Endothelial cell of umbilical vein (primary cell): ENCODE measurements at regions not wholly inside any gene's neighbourhood (a gene's known extent, or its start where the extent isn't known, plus 50 kb on each side); places are given as distances from the start of the nearest gene placed in this dataset.

Experiments used
- BruUV-seq: library from RNA; stranded (reverse); fragments of 400-500 nt; replicated peaks from 2 replicates; lab custom pipeline; 2021; lab: Mats Ljungman, UMichigan
- CTCF ChIA-PET: fragments of 300-600, 350-600 bp; sonication (Branson Sonifier 250); formaldehyde crosslinking; loops from one replicate; lab custom pipeline; 2021; ENCODE audit warnings: antibody characterized with exemption, inconsistent platforms; lab: Charles Lee
- POLR2A ChIA-PET: fragments of 300-600, 350-600 bp; sonication (Branson Sonifier 250); formaldehyde crosslinking; loops from one replicate; lab custom pipeline; 2021; ENCODE audit warnings: antibody characterized with exemption, inconsistent platforms; lab: Charles Lee
- DNase-seq: peaks from one replicate; pipeline ENCODE4 v3.0.0-alpha.2; 2011; ENCODE audit warnings: low read depth, low spot score
- FAIRE-seq: peaks from 2 replicates; lab custom pipeline; 2011; peaks lifted over from hg19 to GRCh38; lab: Jason Lieb, UNC
- H2AFZ ChIP-seq: 2 replicates; pipeline ENCODE4 v1.6.0; 2012; ENCODE audit warnings: low read depth, low read length, control low read depth, inconsistent platforms
- H3K27ac ChIP-seq: 2 replicates; pipeline ENCODE4 v1.5.1; 2011; ENCODE audit warnings: low read depth, mild to moderate bottlenecking, control low read depth, low read length, moderate library complexity; ENCODE audit not compliant: insufficient read depth
- H3K27me3 ChIP-seq, 2 experiments: 2 replicates each; pipeline versions ENCODE4 v1.6.0 to v1.6.1; 2011; ENCODE audit warnings: low read length in 2 of 2, mixed read lengths in 1 of 2; ENCODE audit not compliant: control insufficient read depth in 2 of 2, insufficient read depth in 2 of 2
- H3K36me3 ChIP-seq, 2 experiments: 2 replicates in 1 of 2; 3 replicates in 1 of 2; pipeline ENCODE4 v1.5.1; 2011; ENCODE audit warnings: low read length in 2 of 2, mild to moderate bottlenecking in 1 of 2, moderate library complexity in 1 of 2; ENCODE audit not compliant: control insufficient read depth in 2 of 2, insufficient read depth in 2 of 2; ENCODE audit errors: extremely low read depth in 1 of 2
- H3K4me1 ChIP-seq: 3 replicates; pipeline ENCODE4 v1.5.1; 2011; ENCODE audit warnings: mild to moderate bottlenecking, low read length; ENCODE audit not compliant: control insufficient read depth, insufficient read depth; ENCODE audit errors: extremely low read depth
- H3K4me2 ChIP-seq: 2 replicates; pipeline ENCODE4 v1.6.1; 2011; ENCODE audit warnings: low read length, control low read depth, mixed read lengths; ENCODE audit not compliant: insufficient read depth
- H3K4me3 ChIP-seq, 3 experiments: fragments of 200-600 bp in 1 of 3; sonication (generic), shearing (Covaris generic) in 1 of 3; replicated peaks in 1 of 3; 2 replicates each; pipeline ENCODE4 v1.5.1; 2011 to 2016; ENCODE audit warnings: control low read depth in 3 of 3, low read length in 3 of 3, mild to moderate bottlenecking in 2 of 3, inconsistent platforms in 1 of 3, low read depth in 1 of 3, moderate library complexity in 1 of 3; ENCODE audit not compliant: insufficient read depth in 1 of 3
- H3K79me2 ChIP-seq: 2 replicates; pipeline ENCODE4 v1.6.0; 2012; ENCODE audit warnings: low read length, inconsistent platforms; ENCODE audit not compliant: control insufficient read depth, insufficient read depth
- H3K9ac ChIP-seq: replicated peaks from 2 replicates; pipeline ENCODE3; 2011; ENCODE audit warnings: low read length, control low read depth; ENCODE audit not compliant: insufficient read depth; ENCODE audit errors: extremely low read depth
- H3K9me1 ChIP-seq: replicated peaks from 3 replicates; pipeline ENCODE4 v1.6.0; 2011; ENCODE audit warnings: mild to moderate bottlenecking, low read length; ENCODE audit not compliant: control insufficient read depth, insufficient read depth; ENCODE audit errors: extremely low read depth
- H3K9me3 ChIP-seq: replicated peaks from 2 replicates; pipeline ENCODE4 v1.5.1; 2012; ENCODE audit warnings: low read length, inconsistent platforms; ENCODE audit not compliant: control insufficient read depth, insufficient read depth
- H4K20me1 ChIP-seq: replicated peaks from 2 replicates; pipeline ENCODE3; 2011; ENCODE audit warnings: mild to moderate bottlenecking, low read length; ENCODE audit not compliant: control insufficient read depth, insufficient read depth; ENCODE audit errors: extremely low read depth
- CTCF ChIP-seq, 2 donors: IDR thresholded peaks; 1 replicate in 1 of 2; 2 replicates in 1 of 2; pipeline ENCODE4 v1.5.1; 2011; ENCODE audit warnings: low read length in 2 of 2, mild to moderate bottlenecking in 2 of 2, moderate library complexity in 2 of 2, control low read depth in 1 of 2, inconsistent platforms in 1 of 2, low read depth in 1 of 2; ENCODE audit not compliant: insufficient read depth in 1 of 2; ENCODE audit errors: extremely low read depth in 1 of 2
- EZH2 ChIP-seq: IDR thresholded peaks from 2 replicates; pipeline ENCODE4 v1.6.1; 2012; ENCODE audit warnings: borderline replicate concordance, low read depth, mild to moderate bottlenecking, moderate library complexity, low read length, inconsistent platforms; ENCODE audit not compliant: severe bottlenecking
- FOS ChIP-seq: IDR thresholded peaks from 2 replicates; pipeline ENCODE4 v1.6.1; 2011; ENCODE audit warnings: mild to moderate bottlenecking, low read length, moderate library complexity, borderline replicate concordance; ENCODE audit not compliant: insufficient read depth
- GATA2 ChIP-seq: IDR thresholded peaks from 2 replicates; pipeline ENCODE4 v1.7.0; 2011; ENCODE audit warnings: low read depth, mild to moderate bottlenecking, moderate library complexity, mixed read lengths, low read length; ENCODE audit not compliant: insufficient read length, insufficient read depth
- JUN ChIP-seq: IDR thresholded peaks from 2 replicates; pipeline ENCODE4 v1.6.1; 2011; ENCODE audit warnings: borderline replicate concordance, low read depth; ENCODE audit not compliant: insufficient read length, insufficient read depth
- MYC ChIP-seq: IDR thresholded peaks from one replicate; pipeline ENCODE4 v1.6.1; 2011; ENCODE audit warnings: mild to moderate bottlenecking, low read depth, low read length
- POLR2A ChIP-seq: IDR thresholded peaks from 2 replicates; pipeline ENCODE4 v1.6.1; 2012; ENCODE audit warnings: low read depth, mild to moderate bottlenecking, control low read depth, low read length
- POLR2AphosphoS5 ChIP-seq: IDR thresholded peaks from 2 replicates; pipeline ENCODE4 v1.6.1; 2012; ENCODE audit warnings: low read depth, mild to moderate bottlenecking, control low read depth, low read length, moderate library complexity; ENCODE audit not compliant: insufficient read depth
- dilution Hi-C: fragments of 300-500 bp; cut with MboI; formaldehyde crosslinking; loops from one replicate; pipeline ENCODE4 v1.15.0; 2019; ENCODE audit warnings: low sequenced_read_pairs; ENCODE audit not compliant: extremely low pct_ligation_motif_present
- intact Hi-C: fragments of 100-400 bp; cut with micrococcal nuclease; formaldehyde crosslinking; loops from one replicate; pipeline ENCODE4 v1.10.0; 2022
- TF ChIP-seq, protein P1 (sequence below): IDR thresholded peaks from 2 replicates; pipeline ENCODE4 v1.6.1; 2011; ENCODE audit not compliant: insufficient read depth, insufficient read length

DNA sequence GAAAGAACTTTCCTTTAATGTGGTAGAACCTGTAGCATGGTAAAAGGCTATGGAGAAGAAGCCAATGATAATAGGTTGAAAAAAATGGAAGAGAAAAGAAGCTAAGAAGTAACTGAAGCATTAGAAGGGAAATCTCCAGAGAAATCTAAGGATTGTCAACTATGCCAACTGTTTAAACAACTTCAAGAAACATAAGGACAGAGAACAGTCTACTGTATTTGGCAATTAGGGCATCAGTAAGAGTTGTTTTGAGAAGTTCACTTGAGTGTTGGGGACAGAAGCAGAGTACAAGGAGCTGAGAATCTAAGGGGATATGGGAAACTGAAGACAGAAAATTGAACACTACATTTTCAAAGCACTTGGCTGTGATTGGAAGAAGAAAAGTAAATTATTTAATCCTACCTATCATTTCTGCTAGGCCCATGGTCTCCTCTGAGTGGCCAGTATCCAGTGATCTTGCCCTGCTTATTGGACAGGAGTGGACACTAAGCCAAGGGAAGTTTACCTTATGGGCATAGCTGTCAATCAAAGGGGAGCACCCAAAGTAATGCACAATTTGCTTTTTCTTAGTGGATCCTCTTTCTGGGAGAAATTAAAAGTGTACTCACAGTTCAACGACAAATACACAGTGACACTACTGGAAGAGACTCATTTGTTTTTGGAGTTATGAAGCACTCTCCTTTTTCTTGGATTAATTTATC is 56.4 kb upstream of the CCDC71L start:
- CTCF ChIA-PET = interaction anchor here (1.3 to 3.2 kb wide), 10 partner anchors 13 to 541 kb away, joined by 3 to 37 read pairs (median 7); partner anchors contain the start of gene CCDC71L
- Histone ChIP-seq H3K27me3 (no peaks in the 10 kb centered on the region), H3K9me3 (no peaks in the 10 kb centered on the region), H3K4me1 (peaks cover 28% of the 10 kb centered on the region), H3K4me3 (no peak overlapping the region), H3K9ac (peak overlapping the region; percentile 79), H3K36me3 (no peaks in the 10 kb centered on the region), H4K20me1 (no peaks in the 10 kb centered on the region), H2AFZ (peak overlapping the region; percentile 48), H3K4me2 (peak overlapping the region; percentile 88), H3K79me2 (no peaks in the 10 kb centered on the region), H3K27ac (peak overlapping the region; percentile 99), H3K9me1 (no peaks in the 10 kb centered on the region)
- intact Hi-C loops (no loop called here), dilution Hi-C loops (no loop called here)
- POLR2A ChIA-PET = interaction anchor here (1.3 to 1.6 kb wide), 2 partner anchors 58 to 179 kb away, joined by 4 read pairs; no protein-coding TSS in a partner anchor
- DNase-seq (peak; percentile 29), FAIRE-seq (peak; percentile 38)
- BruUV-seq = no TSS peak
- TF ChIP-seq POLR2A (no peak), GATA2 (no peak), FOS (no peak), EZH2 (no peak), JUN (no peak), POLR2AphosphoS5 (no peak), CTCF (IDR thresholded peaks at IDR 0.05; ENCODE audit: extremely low read depth in 1 of 2, insufficient read depth in 1 of 2, low read depth in 1 of 2, low read length in 2 of 2) (no peak), MYC (no peak)
- TF ChIP-seq, protein P1, sequence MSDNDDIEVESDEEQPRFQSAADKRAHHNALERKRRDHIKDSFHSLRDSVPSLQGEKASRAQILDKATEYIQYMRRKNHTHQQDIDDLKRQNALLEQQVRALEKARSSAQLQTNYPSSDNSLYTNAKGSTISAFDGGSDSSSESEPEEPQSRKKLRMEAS = no peak
